SIG-M5 (cell line): ENCODE measurements at regions not wholly inside any gene's neighbourhood (a gene's known extent, or its start where the extent isn't known, plus 50 kb on each side); places are given as distances from the start of the nearest gene placed in this dataset.

Source experiments
- DNase-seq: peaks from one replicate; lab custom pipeline; 2025; lab: John Stamatoyannopoulos, UW

DNA sequence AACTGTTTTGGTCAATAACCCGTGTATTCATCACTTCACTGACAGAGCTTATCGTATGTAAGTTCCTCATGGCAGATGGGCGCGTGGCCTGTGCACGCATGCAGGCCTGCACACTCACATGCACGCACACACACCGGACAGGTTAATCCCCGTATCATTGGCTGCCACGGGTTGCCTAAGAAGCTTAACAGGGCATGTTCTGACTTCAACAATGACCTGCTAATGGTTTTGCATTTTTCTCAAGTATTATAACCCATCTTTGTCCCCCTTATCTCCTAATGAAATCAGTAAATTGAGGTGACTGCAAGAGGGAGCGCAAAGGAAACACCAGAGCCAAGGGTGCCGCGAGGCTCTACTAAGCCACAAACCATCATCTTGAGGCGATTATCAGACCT lies 399.0 kb upstream of the ID2 start:
- DNase-seq, result no peak

DNA sequence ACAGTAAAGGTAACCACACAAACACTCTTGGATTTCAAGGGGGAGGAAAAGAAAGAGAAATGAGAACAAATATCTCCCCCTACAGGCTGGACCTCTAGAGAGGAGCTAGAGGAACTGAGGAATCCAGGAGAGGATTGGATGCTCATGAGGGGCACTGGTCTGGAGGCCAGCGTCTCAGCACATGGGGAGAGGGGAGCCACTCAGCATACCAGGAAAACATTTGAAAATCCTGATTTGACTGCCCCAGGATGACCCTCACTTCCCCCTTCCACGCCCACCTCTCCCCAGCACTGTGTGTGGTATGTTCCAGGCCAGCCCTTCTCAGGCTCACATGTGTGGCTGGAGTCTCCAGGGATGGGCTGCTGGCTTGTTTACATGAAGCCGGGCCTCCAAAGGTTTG lies 396.8 kb upstream of the ID2 start:
- no peak for DNase-seq

DNA sequence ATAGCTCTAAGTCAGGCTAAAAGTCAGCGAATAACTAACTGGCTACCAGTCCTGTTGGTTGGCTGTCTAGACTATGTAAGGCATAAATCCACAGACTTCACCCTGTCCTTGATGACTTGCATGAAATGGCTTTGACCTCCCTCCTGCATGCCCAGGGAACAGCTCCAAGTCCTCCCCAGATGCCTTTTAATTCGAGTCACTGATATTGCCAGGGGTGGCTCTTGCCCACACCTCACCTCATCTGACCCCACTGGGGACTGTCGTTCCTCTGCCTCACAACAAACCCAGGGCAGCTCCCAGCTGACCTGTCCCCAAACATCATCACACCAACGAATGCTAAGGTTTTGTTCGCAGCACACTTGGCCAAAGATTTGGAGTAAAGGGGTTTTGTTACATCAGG lies 396.0 kb upstream of the ID2 start:
- DNase-seq, result no peak

DNA sequence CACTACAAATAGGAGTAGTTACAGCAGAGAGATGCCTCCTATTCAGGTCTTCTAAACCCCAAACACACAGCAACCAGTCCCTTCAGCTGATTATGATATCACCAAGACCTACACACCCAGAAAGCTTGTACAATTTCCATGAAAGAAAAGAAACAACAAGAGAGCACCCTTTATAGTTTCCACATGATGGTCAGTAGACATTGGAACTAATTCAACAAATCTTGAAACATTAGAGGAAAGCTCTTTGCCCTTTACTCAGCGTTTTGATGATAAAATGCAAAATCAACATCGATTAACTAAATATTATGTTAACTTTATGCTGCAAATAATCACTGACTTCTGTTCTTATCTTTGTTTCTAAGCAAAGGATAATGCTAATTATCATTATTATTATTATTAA lies 393.6 kb upstream of the ID2 start:
- DNase-seq, result no peak

DNA sequence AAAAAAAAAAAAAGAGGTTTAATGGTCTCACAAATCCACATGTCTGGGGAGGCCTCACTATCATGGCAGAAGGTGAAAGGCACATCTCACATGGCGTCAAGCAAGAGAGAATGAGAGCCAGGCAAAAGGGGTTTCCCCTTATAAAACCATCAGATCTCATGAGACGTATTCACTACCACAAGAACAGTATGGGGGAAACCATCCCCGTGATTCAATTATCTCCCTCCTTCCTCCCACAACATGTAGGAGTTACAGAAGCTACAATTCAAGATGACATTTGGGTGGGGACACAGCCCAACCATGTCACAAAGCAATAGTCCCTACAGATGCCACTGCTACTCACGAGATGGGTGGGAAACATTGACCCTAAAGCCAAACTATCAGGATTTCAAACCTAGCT lies 392.7 kb upstream of the ID2 start:
- DNase-seq, result no peak

DNA sequence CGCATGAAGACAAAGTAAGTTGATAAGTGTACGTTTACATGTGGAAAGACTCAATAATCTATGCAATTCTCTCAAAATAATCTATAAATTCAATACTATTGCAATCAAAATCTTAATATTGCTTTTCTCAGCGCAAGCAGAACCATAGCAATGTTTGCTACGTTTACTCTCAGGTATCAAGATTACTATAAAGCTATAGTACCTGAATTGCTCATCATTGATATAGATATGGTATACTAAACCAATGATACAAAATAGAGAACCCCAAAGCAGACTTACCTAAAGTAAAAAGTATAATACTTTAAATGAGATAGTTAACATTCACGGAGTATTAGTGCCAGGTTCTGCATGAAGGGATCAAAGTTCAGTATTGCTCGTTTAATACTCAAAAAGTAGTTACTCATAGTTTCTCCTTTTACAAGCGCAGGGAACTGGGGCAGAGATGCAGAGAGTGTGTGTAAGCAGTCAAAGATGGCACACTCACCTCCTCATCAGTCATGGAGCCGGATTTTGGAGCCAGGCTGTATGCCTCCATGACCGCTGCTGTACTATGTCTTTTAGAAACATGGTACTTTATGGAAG lies 391.0 kb upstream of the ID2 start:
- no peak for DNase-seq

DNA sequence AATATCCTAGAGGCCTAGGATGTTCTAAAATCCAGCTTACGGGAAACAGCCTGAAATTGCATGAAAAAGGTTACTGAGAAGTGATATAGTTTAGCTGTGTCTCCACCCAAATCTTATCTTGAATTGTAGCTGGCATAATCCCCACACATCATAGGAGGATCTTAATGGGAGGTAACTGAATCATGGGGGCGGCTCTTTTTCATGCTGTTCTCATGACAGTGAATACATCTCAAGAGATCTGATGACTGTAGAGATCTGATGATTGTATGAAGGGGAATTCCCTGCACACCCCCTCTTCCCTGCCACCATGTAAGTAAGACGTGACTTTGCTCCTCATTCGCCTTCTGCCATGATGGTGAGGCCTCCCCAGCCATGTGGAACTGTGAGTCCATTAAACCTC lies 385.6 kb upstream of the ID2 start:
- DNase-seq, result no peak

DNA sequence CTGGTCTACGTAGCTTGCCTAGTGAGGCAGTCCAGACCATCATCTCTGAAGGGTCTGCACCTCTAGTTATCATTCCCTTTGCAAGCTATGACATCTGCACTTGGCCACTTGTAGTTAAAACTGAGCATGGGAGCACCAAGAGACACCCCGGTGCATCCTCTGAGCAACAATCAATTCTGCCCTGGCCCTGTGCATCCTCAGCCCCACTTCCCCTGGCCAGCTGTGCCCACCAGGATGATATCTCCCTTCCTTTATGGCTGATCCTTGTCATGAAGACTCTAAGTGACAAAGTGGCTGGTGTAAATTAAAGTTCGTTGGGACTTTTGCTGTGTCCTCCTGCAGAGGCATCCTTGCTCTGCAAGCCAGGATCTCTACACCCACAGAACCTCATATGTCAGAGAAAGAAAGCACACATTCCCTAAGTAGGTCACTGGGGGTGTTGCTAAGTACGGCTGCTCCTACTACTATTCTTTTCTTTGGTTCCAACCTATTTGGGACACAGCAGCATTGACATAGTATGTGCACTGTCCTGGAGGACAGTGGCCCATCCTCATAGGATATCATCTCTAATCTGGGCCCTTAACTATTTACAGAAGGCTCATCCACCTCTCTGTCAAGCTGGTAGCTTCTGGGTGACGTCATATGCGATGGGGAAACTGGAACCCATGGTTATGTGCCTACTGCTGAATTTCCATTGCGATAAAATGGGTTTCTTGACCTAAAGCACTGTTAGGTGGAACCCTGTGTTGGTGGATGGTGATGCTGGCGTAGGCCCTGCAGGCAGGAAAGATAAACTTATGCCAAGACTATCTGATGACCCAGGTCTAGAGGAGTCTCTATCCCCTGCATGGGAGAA lies 384.3 kb upstream of the ID2 start:
- DNase-seq, result no peak

DNA sequence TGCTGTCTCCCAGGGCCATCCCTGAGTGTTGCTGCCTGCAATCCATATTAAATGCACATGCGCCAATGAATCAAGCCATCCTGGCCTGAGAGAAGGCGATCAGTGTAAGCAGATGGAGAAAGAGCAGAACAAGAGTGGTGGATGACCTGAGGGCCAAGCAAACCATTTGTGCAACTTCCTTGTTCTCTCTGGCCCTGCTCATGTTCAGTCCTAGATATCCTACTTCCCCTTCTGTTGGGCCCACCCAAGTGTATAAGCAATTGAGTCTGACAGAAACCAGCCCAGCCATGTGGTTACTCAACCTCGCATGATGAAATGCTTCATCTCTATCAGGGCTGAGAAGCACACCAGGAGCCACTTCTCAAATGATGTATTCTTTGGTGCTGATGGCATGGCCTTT lies 383.1 kb upstream of the ID2 start:
- DNase-seq, result peak; percentile 95

DNA sequence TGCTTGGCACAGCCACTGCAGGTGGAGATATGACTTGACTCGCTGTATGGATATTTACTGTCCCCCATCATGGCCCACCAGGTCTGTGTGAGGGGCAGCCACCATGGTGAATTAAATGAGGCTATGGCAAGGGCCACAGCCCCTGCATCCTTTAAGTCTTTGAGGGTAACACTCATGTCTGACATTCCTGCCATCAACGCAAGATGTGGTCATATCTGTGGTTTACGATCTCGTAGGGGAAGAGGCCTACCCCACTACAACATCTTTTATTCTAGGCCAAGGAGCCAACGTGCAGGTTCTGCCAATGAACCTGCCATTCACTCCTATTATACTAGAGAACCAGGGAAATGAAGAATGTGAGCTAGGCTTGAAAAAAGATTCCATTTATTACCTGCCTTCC lies 381.6 kb upstream of the ID2 start:
- no peak for DNase-seq

DNA sequence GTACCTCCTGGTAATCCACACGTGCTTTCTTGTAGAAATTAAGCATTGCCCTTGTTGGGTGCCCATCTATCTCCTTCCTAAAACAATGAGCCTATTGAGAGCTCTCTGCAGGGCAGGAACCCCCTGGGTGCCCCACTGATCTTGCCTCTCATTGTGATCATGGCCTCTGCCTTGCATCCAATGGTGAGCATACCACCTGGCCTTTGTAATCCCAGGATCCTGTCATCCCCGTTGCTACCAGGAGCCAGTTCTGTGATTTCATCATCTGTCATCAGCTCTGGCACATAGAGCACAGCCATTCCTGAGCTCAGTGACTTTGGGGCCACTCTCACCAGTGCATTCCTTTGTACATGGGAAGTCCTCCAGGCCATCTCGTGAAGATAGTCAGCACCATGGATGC lies 381.0 kb upstream of the ID2 start:
- no peak for DNase-seq

DNA sequence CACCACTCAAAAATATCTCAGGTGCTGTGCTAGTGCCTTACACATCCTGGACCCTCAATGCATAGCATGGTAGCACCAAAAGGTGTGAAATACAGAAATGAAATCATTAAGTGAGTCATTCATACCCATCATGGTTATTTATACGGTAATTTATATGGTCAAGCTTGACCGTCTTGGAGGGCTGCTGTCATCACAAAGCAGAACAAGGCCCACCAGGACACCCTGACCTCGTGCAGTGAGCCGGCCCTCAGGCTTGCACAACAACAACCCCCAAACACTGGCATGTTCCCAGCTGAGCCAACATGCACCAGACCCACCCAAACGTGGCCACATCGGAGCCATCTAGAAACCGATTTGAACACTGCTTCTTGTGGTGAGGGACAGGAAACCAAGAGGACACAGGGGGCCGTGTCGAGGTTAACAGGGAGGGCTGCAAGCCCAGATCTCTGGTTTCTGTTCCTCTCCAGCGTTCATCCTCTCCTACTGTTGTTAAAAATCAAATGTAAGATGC lies 378.5 kb upstream of the ID2 start:
- peak; percentile 88 for DNase-seq

DNA sequence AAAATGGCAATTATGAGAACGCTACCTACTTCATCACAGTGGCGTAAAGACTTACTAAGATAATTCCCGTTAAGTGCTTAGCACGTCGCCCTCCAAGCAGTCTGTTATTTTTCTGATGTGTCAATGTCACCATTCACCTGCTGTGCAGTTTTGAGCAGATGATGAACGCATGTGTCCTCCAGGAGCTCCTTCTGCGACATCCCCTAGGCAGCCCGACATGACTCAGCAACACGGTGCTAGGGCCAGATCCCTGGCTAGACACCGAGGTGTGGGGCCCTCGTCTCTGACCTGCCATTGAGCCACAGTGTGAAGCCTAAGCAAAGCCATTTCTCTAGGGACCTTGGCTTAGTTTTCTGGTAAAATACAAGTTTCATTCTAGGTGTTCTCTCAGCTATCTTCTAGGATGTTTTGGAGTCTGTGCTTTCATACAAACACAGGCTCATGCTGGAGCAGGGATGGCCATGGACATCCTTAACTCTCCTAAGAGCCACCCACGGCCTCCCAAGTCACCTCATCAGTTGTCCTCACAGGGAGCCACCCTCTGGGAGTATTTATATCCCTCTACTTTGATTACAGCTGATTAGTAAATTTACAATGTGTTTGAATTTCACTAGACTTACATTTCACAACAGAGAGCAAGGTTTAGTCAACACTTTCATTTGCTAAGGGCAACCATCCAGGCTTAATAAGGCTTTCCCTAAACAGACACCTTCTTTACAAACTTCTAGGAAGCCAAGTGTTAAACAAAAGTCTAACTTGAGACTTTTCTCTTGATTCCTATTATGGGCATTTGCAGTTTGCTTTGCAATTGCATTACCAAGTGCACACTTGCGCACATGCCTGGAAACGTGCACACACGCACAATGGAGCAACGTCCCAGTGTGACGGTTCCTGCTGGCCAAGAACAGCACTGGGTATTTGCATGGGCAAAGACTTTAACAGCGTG lies 376.8 kb upstream of the ID2 start:
- no peak for DNase-seq

DNA sequence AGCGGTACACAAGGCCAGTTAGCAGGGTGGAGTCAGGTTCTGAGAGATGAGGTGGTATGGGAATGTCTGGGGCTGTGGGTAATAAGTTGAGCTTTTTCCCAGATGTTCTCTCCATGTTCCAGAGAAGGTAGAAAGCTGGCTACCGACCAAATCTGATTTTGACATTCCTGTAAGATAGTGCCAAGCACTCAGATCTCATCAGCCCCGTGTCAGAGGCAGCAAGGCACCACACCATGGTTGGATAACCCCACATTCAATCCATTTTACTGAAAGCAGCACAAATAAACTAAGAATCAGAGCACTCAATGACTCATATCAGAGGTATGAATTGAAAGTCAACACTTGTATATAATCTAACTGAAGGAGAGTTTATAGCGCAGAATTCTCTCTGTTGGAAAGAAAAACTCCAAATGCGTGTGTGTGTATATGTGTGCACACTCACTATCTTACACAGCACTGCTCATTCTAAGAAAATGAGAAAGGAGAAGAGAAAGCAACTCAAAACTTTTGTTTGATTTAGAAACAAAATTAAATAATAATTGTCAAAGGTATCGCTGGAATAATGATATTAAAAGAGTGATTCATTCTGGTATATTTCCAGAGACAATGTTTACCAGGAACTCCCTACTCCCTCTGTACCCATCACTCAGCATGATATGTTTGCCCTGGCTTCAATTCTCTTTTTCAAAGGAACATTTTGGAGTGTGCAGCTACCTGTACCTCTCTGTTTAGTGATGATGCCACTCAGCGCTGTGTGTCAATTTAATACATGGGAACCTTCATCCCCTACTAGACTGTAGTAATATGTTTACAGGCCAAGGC lies 375.1 kb upstream of the ID2 start:
- DNase-seq, result no peak

DNA sequence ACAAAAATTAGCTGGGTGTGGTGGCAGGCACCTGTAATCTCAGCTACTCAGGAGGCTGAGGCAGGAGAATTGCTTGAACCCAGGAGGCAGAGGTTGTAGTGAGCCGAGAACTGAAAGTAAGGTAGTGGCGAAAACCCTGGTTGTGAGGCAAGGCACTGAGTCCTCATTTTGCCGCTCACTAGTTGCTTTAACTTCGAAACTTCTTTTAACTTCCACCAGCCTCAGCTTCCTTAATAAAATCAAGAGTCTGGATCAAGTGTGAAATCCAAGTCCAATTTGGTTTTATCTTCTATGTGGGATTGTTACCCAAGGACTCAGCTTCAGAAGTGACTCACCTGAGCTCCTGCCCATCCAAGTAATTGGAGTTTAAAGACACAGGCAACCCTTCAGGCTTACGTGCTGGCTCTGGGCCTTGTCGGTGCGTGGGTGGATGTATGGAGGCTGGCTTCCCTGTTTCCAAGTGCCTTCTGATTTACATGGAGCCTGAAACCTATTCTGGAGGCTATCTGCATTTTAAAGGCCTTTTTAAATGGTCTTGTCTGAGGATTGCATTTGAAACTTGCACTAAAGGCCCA lies 374.2 kb upstream of the ID2 start:
- DNase-seq, result no peak

DNA sequence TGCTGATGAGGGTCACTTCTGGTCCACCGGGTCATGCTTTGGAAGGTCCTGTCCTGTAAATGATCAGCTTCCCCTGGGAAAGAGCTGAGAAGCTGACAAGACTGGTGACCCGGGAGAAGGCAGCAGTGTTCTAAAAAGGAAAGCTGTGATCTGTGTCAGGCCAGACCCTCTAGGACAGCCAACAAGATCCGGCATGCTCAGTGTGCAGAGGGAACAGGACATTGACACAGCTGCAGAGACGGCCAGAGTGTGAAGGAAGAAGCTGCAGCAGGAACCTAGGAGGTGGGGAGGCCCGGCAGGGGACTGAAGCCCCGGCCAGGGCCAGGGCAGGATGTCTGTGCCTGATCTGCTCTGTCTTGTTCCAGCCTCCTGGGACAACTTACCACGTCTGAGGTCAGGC lies 372.7 kb upstream of the ID2 start:
- DNase-seq, result no peak

DNA sequence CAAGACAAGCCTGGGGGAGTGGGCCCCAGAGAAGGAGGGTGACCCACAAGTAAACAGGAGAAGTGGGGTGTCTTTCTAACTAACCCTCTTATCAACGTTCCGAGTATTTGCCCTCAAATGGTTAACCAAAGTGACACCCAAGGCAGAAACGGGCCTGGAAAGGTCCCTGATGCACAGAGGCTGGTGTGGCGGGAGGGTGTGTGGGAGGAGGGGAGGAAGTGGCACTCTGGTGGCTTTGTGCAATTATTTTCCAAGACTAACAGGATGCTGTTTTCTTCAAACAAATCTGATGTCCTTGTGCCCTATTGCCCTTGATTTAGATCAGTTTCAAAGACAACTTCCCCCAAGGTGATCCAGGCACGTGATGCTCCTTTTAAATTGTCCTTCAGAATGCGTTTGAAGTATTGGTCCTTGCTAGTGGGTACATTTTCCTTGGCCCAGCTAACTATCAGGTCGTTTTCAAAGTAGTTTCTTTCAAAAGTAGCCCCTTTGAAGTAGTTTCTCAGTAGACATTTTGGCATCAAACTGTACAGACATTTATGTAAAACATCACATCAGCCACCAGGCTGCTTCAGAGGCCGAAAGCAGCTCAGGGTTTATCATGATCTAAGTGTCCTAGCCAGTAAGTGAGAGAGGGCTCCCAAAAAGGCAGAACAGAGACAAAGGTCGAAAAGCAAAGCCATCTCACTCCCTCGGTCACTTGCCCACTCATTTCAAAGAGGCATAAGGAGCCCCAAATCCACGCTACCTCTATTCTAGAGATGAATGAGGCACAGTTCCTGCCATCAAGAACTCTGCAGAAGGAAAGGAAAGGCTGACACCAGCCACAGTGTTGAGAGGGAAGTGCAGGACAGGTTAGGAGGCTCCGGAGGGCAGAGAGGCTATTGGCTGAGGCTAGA lies 371.1 kb upstream of the ID2 start:
- no peak for DNase-seq

DNA sequence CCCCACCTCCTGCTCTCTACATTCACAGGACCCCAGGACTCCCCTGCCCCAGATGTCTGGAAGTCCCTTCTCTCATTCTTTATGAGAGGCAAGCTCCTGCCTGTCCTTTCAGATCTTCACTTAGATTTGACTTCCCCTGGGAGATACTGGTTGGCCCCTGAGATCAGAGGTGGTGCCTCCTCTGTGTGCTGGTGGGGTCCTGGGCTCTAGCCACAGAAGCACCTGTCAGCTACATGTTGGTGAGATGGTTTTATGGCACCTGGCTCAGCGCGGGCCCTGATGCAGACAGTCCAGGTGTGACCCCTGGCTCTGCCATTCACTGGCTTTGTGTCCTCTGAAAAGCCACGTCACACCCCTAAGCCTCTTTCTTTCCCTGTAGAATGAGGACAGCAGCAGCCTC lies 369.6 kb upstream of the ID2 start:
- DNase-seq, result no peak

DNA sequence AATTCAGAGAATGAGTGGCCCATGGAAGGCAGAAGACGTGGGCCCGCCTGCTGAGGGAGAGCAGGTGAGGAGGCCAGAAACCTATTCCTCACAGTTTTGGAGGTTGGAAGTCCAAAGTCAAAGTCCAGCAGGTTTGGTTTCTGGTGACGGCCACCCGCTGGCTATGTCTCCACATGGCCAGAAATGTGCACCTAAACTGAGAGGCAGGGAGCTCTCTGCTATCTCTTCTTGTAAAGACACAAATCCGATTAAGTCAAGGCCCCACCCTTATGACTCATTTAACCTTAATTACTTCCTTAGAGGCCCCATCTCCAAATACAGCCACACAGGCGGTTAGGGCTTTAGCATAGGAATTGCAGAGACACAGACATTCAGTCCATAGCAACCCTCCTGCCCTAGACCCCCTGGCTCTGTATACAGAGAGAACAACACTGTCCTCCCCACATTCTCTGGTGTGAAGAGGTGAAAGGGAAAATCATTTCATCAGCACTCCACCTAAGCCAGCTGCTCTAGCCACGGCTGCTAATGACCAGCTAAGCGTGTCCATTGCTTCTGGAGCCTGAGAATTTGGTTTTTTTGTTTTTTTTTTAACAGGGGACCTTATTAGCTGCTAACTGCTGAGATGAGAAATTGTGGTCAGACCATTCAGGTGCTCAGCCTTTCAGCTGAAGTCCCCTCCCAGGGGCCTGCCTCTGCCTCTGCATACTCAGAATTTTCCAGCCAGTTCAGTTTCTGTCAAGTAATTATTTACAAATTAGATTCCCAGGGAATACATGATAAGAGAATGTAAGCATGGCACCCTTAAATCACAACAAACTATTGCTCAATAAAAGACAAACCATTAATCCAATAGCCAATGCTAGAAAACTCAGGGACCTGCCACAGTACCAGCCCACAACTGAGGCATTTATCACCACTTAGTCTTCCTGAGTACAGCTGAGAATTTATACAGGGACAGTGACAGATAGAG lies 368.7 kb upstream of the ID2 start:
- peak; percentile 35 for DNase-seq
